ENCODE measurements at regions not wholly inside any gene's neighbourhood (a gene's known extent, or its start where the extent isn't known, plus 50 kb on each side); places are given as distances from the start of the nearest gene placed in this dataset.

DNA sequence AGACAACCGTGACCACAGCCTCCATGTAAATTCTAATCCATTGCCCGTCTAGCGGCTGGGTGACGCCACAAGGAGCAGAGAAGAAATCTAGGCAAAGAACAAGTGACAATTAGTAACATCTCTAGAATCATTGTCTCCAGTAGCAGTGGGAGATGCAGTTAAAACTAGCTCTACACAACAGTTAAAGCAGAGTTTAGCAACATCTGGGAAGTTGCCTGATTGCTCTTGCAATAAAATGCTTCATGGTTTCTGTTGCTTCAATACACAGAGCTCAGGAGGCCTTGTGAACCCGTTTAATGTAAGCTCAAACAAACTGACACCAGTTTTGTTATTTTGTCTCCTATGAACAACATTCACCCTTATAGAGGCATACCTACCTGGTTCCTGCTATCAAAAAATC lies 369.8 kb upstream of the PDE4D start:
- intact Hi-C loops (cut with micrococcal nuclease), result no loop called here
- Histone ChIP-seq H3K4me3 (ENCODE audit: low read length) (no peak overlapping the region), H3K4me1 (ENCODE audit: insufficient read depth, low read length) (no peaks in the 10 kb centered on the region), H2AFZ (ENCODE audit: low read length) (no peak overlapping the region), H4K20me1 (ENCODE audit: low read length) (no peaks in the 10 kb centered on the region), H3K27me3 (ENCODE audit: low read length) (peaks cover 42% of the 10 kb centered on the region), H3K9me3 (ENCODE audit: low read length) (no peaks in the 10 kb centered on the region), H3K36me3 (ENCODE audit: low read depth, low read length) (no peaks in the 10 kb centered on the region), H3K27ac (ENCODE audit: low read length) (no peak overlapping the region), H3K4me2 (ENCODE audit: low read length) (no peak overlapping the region), H3F3A (ENCODE audit: low read length, unreplicated experiment) (no peaks in the 10 kb centered on the region), H3K79me2 (ENCODE audit: low read length) (no peaks in the 10 kb centered on the region), H3K9me2 (replicated peaks; ENCODE audit: low read length) (no peaks in the 10 kb centered on the region), H3K9ac (ENCODE audit: low read length) (no peak overlapping the region)
- TF ChIP-seq, protein P1, sequence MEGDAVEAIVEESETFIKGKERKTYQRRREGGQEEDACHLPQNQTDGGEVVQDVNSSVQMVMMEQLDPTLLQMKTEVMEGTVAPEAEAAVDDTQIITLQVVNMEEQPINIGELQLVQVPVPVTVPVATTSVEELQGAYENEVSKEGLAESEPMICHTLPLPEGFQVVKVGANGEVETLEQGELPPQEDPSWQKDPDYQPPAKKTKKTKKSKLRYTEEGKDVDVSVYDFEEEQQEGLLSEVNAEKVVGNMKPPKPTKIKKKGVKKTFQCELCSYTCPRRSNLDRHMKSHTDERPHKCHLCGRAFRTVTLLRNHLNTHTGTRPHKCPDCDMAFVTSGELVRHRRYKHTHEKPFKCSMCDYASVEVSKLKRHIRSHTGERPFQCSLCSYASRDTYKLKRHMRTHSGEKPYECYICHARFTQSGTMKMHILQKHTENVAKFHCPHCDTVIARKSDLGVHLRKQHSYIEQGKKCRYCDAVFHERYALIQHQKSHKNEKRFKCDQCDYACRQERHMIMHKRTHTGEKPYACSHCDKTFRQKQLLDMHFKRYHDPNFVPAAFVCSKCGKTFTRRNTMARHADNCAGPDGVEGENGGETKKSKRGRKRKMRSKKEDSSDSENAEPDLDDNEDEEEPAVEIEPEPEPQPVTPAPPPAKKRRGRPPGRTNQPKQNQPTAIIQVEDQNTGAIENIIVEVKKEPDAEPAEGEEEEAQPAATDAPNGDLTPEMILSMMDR (conservative IDR thresholded peaks at IDR 0.05; ENCODE audit: low read depth, low read length), result no peak
- TF ChIP-seq EZH2phosphoT487 (IDR thresholded peaks at IDR 0.05; ENCODE audit: borderline replicate concordance, low read length), result no peak
- TF ChIP-seq EZH2 (IDR thresholded peaks at IDR 0.05; ENCODE audit: low read length, unreplicated experiment), result no peak
- ChIA-PET POLR2A (ENCODE audit: unreplicated experiment) (no interaction called here), CTCF (no interaction called here)
- DNase-seq (no peak), ATAC-seq (no peak)
- no TSS peak for BruUV-seq (replicated peaks)

DNA sequence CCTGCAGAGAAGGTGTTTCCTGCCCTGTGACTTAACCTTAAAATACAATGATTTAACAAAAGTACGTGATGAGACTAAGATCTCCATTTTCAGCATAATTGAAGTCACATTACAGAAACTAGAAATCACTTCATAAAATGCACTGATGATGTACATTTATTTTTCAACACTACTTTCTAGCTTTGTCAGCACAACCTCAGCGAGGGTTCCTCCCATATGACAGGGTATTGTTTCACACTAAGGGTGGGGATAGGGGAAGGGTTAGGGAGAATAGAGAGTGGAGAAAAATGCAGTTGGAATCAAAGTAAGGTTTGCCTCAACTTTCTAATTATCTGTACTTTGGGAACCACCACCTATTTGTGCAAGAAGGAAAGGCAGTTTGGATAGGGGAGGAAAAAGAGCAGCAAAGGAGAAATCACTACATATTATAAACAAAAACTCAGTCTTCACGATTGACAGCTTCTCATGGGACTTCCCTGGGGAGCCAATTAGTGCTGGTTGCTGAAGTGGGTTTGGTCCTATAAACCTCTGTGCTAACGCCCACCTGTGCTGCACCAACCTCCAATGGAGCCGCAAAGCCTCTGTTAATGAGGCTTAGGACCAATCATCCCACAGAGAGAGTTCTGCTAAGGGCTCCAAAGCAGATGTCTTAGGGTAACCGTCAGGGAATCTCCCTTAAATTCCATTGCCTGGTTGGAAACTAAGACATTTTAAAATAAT lies 369.2 kb upstream of the PDE4D start:
- DNase-seq, result no peak
- no peak overlapping the region for H3K9ac ChIP-seq (ENCODE audit: low read length)
- intact Hi-C loops (cut with micrococcal nuclease), result no loop called here
- H3F3A ChIP-seq (ENCODE audit: low read length, unreplicated experiment), result no peaks in the 10 kb centered on the region
- ChIA-PET CTCF (no interaction called here), POLR2A (ENCODE audit: unreplicated experiment) (no interaction called here)
- no peak overlapping the region for H3K4me3 ChIP-seq (ENCODE audit: low read length)
- H3K79me2 ChIP-seq (ENCODE audit: low read length), result no peaks in the 10 kb centered on the region
- BruUV-seq (replicated peaks), result no TSS peak
- H3K4me2 ChIP-seq (ENCODE audit: low read length), result no peak overlapping the region
- H3K27me3 ChIP-seq (ENCODE audit: low read length), result peaks cover 41% of the 10 kb centered on the region
- no peak overlapping the region for H2AFZ ChIP-seq (ENCODE audit: low read length)
- H4K20me1 ChIP-seq (ENCODE audit: low read length), result no peaks in the 10 kb centered on the region
- no peaks in the 10 kb centered on the region for H3K36me3 ChIP-seq (ENCODE audit: low read depth, low read length)
- ATAC-seq, result no peak
- no peaks in the 10 kb centered on the region for H3K9me2 ChIP-seq (replicated peaks; ENCODE audit: low read length)
- no peaks in the 10 kb centered on the region for H3K4me1 ChIP-seq (ENCODE audit: insufficient read depth, low read length)
- TF ChIP-seq EZH2phosphoT487 (IDR thresholded peaks at IDR 0.05; ENCODE audit: borderline replicate concordance, low read length), result no peak
- TF ChIP-seq, protein P1 (conservative IDR thresholded peaks at IDR 0.05; ENCODE audit: low read depth, low read length), result no peak
- TF ChIP-seq EZH2 (IDR thresholded peaks at IDR 0.05; ENCODE audit: low read length, unreplicated experiment), result no peak
- H3K9me3 ChIP-seq (ENCODE audit: low read length), result no peaks in the 10 kb centered on the region
- no peak overlapping the region for H3K27ac ChIP-seq (ENCODE audit: low read length)

DNA sequence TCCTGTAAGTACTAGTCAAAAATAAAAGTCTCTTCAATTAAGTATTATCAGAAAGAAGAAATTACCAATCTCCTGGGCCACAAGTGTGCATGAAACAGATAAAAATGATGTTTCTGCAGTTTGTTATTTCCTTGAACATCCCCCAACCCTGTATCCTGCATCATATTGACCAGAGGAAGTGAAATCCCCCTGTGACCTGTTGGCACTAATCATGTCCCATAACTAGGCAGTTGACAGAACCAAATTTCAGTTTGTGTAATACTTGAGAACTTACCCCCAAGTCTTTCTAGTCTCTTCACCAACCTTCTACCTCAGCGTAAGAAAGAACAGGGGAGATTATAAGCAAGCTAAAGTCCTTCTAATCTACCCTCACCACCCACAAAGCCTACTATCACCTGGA lies 368.2 kb upstream of the PDE4D start:
- no peak overlapping the region for H3K4me2 ChIP-seq (ENCODE audit: low read length)
- TF ChIP-seq, protein P1 (conservative IDR thresholded peaks at IDR 0.05; ENCODE audit: low read depth, low read length), result no peak
- no peak for TF ChIP-seq EZH2phosphoT487 (IDR thresholded peaks at IDR 0.05; ENCODE audit: borderline replicate concordance, low read length)
- no peak for TF ChIP-seq EZH2 (IDR thresholded peaks at IDR 0.05; ENCODE audit: low read length, unreplicated experiment)
- DNase-seq (no peak), ATAC-seq (no peak)
- H3K9me3 ChIP-seq (ENCODE audit: low read length), result no peaks in the 10 kb centered on the region
- no peak overlapping the region for H3K4me3 ChIP-seq (ENCODE audit: low read length)
- no peaks in the 10 kb centered on the region for H4K20me1 ChIP-seq (ENCODE audit: low read length)
- no peaks in the 10 kb centered on the region for H3F3A ChIP-seq (ENCODE audit: low read length, unreplicated experiment)
- ChIA-PET POLR2A (ENCODE audit: unreplicated experiment) (no interaction called here), CTCF (no interaction called here)
- H3K27ac ChIP-seq (ENCODE audit: low read length), result no peak overlapping the region
- no TSS peak for BruUV-seq (replicated peaks)
- intact Hi-C loops (cut with micrococcal nuclease), result no loop called here
- peaks cover 36% of the 10 kb centered on the region for H3K27me3 ChIP-seq (ENCODE audit: low read length)
- H3K4me1 ChIP-seq (ENCODE audit: insufficient read depth, low read length), result no peaks in the 10 kb centered on the region
- H3K79me2 ChIP-seq (ENCODE audit: low read length), result no peaks in the 10 kb centered on the region
- H3K9ac ChIP-seq (ENCODE audit: low read length), result no peak overlapping the region
- no peaks in the 10 kb centered on the region for H3K36me3 ChIP-seq (ENCODE audit: low read depth, low read length)
- no peaks in the 10 kb centered on the region for H3K9me2 ChIP-seq (replicated peaks; ENCODE audit: low read length)
- H2AFZ ChIP-seq (ENCODE audit: low read length), result no peak overlapping the region
